Ishikawa (cell line): ENCODE measurements at regions not wholly inside any gene's neighbourhood (a gene's known extent, or its start where the extent isn't known, plus 50 kb on each side); places are given as distances from the start of the nearest gene placed in this dataset.

ENCODE experiments used
- CEBPB ChIP-seq: IDR thresholded peaks from 2 replicates; pipeline ENCODE4 v1.6.1; 2012
- CREB1 ChIP-seq: IDR thresholded peaks from 2 replicates; pipeline ENCODE4 v1.6.1; 2012; ENCODE audit warnings: low read depth
- EGR1 ChIP-seq: IDR thresholded peaks from 2 replicates; pipeline ENCODE4 v1.6.1; 2012
- EP300 ChIP-seq: IDR thresholded peaks from 2 replicates; pipeline ENCODE4 v1.6.1; 2012; ENCODE audit warnings: borderline replicate concordance
- FOXM1 ChIP-seq: IDR thresholded peaks from 2 replicates; pipeline ENCODE4 v1.6.1; 2012; ENCODE audit warnings: low read depth, borderline replicate concordance
- MAX ChIP-seq: IDR thresholded peaks from 2 replicates; pipeline ENCODE4 v1.6.1; 2012
- NFIC ChIP-seq: IDR thresholded peaks from 2 replicates; pipeline ENCODE4 v1.6.1; 2012
- RAD21 ChIP-seq: IDR thresholded peaks from 2 replicates; pipeline ENCODE4 v1.6.1; 2012; ENCODE audit warnings: low read depth
- REST ChIP-seq: IDR thresholded peaks from 2 replicates; pipeline ENCODE4 v1.6.1; 2012; ENCODE audit warnings: low read depth, mild to moderate bottlenecking
- TAF1 ChIP-seq: IDR thresholded peaks from 2 replicates; pipeline ENCODE4 v1.6.1; 2012; ENCODE audit warnings: low read depth, mild to moderate bottlenecking
- TCF12 ChIP-seq: IDR thresholded peaks from 2 replicates; pipeline ENCODE4 v1.6.1; 2012; ENCODE audit warnings: low read depth
- TEAD4 ChIP-seq: IDR thresholded peaks from 2 replicates; pipeline ENCODE4 v1.6.1; 2012
- USF1 ChIP-seq: IDR thresholded peaks from 2 replicates; pipeline ENCODE4 v1.6.1; 2012
- YY1 ChIP-seq: IDR thresholded peaks from 2 replicates; pipeline ENCODE4 v1.6.1; 2012; ENCODE audit warnings: low read depth

- TF ChIP-seq RAD21 = no peak
- no peak for TF ChIP-seq TAF1
- TF ChIP-seq EP300 = no peak
- TF ChIP-seq MAX = no peak
- TF ChIP-seq NFIC = no peak
- no peak for TF ChIP-seq EGR1
- TF ChIP-seq FOXM1 = no peak
- TF ChIP-seq TEAD4 = no peak
- TF ChIP-seq REST = no peak
- TF ChIP-seq CEBPB = no peak
- no peak for TF ChIP-seq YY1
- TF ChIP-seq USF1 = no peak
- TF ChIP-seq CREB1 = no peak
- TF ChIP-seq TCF12 = no peak
Measured at GRCh38 chr4:123676071-123676889, 279.7 kb downstream of the SPRY1 start.
